GM10248 (cell line): ENCODE measurements at regions not wholly inside any gene's neighbourhood (a gene's known extent, or its start where the extent isn't known, plus 50 kb on each side); places are given as distances from the start of the nearest gene placed in this dataset.

Experiments used
- CTCF ChIA-PET: fragments of 300-600 bp; sonication (Branson Sonifier 250); formaldehyde crosslinking; extraction: SDS; loops from one replicate; lab custom pipeline; 2021; ENCODE audit warnings: antibody characterized with exemption; lab: Yijun Ruan, JAX
- POLR2A ChIA-PET: fragments of 350-650 bp; sonication (Branson Sonifier 250); formaldehyde crosslinking; extraction: SDS; loops from one replicate; lab custom pipeline; 2020; ENCODE audit warnings: antibody characterized with exemption; lab: Yijun Ruan, JAX
- DNase-seq: peaks from one replicate; pipeline ENCODE4 v3.0.0; 2012; ENCODE audit errors: extremely low spot score
- CTCF ChIP-seq: IDR thresholded peaks from 2 replicates; pipeline ENCODE4 v1.5.1; 2012; ENCODE audit warnings: mild to moderate bottlenecking, low read depth; ENCODE audit errors: extremely low read depth, missing control alignments, control extremely low read depth

- CTCF ChIA-PET = interaction anchor here (0.8 kb wide), 1 partner anchor 9 kb away, joined by 3 read pairs; no protein-coding TSS in a partner anchor
- DNase-seq = no peak
- no peak for TF ChIP-seq CTCF
- POLR2A ChIA-PET = no interaction called here
These were observed 1291.0 kb upstream of the CNTN5 start for GRCh38 chr11:97729546-97730272.

GRCh38 chr11:97732011-97732632 is 1288.6 kb upstream of the CNTN5 start:
- CTCF ChIA-PET = interaction anchor here (1.7 kb wide), 1 partner anchor 15 kb away, joined by 4 read pairs; no protein-coding TSS in a partner anchor
- POLR2A ChIA-PET = no interaction called here
- TF ChIP-seq CTCF = no peak
- no peak for DNase-seq

GRCh38 chr11:97738751-97739150 is 1282.0 kb upstream of the CNTN5 start:
- no peak for DNase-seq
- ChIA-PET POLR2A (no interaction called here), CTCF (interaction anchor here (0.9 kb wide), 1 partner anchor 9 kb away, joined by 3 read pairs; no protein-coding TSS in a partner anchor)
- no peak for TF ChIP-seq CTCF

GRCh38 chr11:97739932-97740800 is 1280.6 kb upstream of the CNTN5 start:
- POLR2A ChIA-PET = no interaction called here
- TF ChIP-seq CTCF = no peak
- CTCF ChIA-PET = no interaction called here
- no peak for DNase-seq

- no peak for DNase-seq
- ChIA-PET CTCF (no interaction called here), POLR2A (no interaction called here)
- TF ChIP-seq CTCF = no peak
These were observed 1280.0 kb upstream of the CNTN5 start for GRCh38 chr11:97740801-97741151.

GRCh38 chr11:97742717-97743116 is 1278.0 kb upstream of the CNTN5 start:
- DNase-seq = no peak
- POLR2A ChIA-PET = no interaction called here
- no peak for TF ChIP-seq CTCF
- CTCF ChIA-PET = no interaction called here
